Natural killer cell (primary cell): ENCODE measurements at regions not wholly inside any gene's neighbourhood (a gene's known extent, or its start where the extent isn't known, plus 50 kb on each side); places are given as distances from the start of the nearest gene placed in this dataset.
A peak's percentile ranks its signal among the peaks of the same experiment; 100 is the strongest.
"Not testable (repeated sequence)": the region's sequence is repeated elsewhere in the genome, so short reads cannot be mapped to it uniquely, and the experiment has no call there.

Experiments used
- ATAC-seq, 3 donors: fragments of 150-1000 bp in 2 of 3; fragments of 200-7000 bp in 1 of 3; cut with Tn5 transposase; 1 replicate in 1 of 3; 2 replicates in 2 of 3; pipeline ENCODE4 v1.10.0; 2021; ENCODE audit warnings: mild to moderate bottlenecking in 2 of 3, moderate library complexity in 2 of 3
- DNase-seq, 2 donors: peaks; one replicate each; pipeline versions ENCODE4 v3.0.0 to v3.0.0-alpha.2; 2013 to 2021; ENCODE audit warnings: mixed read lengths in 1 of 2
- H3K27ac ChIP-seq: one replicate; pipeline ENCODE4 v1.5.1; 2013; ENCODE audit warnings: mild to moderate bottlenecking, low read length
- H3K27me3 ChIP-seq: one replicate; pipeline ENCODE4 v1.6.1; 2013; ENCODE audit warnings: low read length; ENCODE audit not compliant: control insufficient read depth, insufficient read depth
- H3K36me3 ChIP-seq: one replicate; pipeline ENCODE4 v1.6.1; 2013; ENCODE audit warnings: low read length; ENCODE audit not compliant: control insufficient read depth, insufficient read depth
- H3K4me1 ChIP-seq: one replicate; pipeline ENCODE4 v1.6.1; 2013; ENCODE audit warnings: low read length; ENCODE audit not compliant: control insufficient read depth, insufficient read depth
- H3K4me3 ChIP-seq: one replicate; pipeline ENCODE4 v1.5.1; 2013; ENCODE audit warnings: low read length
- H3K9me3 ChIP-seq: one replicate; pipeline ENCODE4 v1.6.1; 2013; ENCODE audit warnings: low read length; ENCODE audit not compliant: control insufficient read depth, insufficient read depth
- H3K27ac Mint-ChIP-seq, 2 donors: one replicate each; pipeline ENCODE4 v1.8.0; 2022; ENCODE audit warnings: mild to moderate bottlenecking in 2 of 2, mixed read lengths in 2 of 2, moderate library complexity in 1 of 2
- H3K27me3 Mint-ChIP-seq, 2 donors: one replicate each; pipeline ENCODE4 v1.8.0; 2022; ENCODE audit warnings: low read depth in 2 of 2, mixed read lengths in 2 of 2
- H3K36me3 Mint-ChIP-seq: one replicate; pipeline ENCODE4 v1.8.0; 2022; ENCODE audit warnings: mixed read lengths
- H3K4me1 Mint-ChIP-seq, 2 donors: one replicate each; pipeline ENCODE4 v1.8.0; 2022; ENCODE audit warnings: mixed read lengths in 2 of 2
- H3K4me3 Mint-ChIP-seq: one replicate; pipeline ENCODE4 v1.8.0; 2022; ENCODE audit warnings: mild to moderate bottlenecking, moderate library complexity, mixed read lengths
- H3K9me3 Mint-ChIP-seq, 2 donors: one replicate each; pipeline ENCODE4 v1.8.0; 2022; ENCODE audit warnings: mixed read lengths in 2 of 2
- WGBS: methylation state at CpG from one replicate; pipeline ENCODE4 v1.1.7; 2013; ENCODE audit warnings: missing lambda C conversion rate; ENCODE audit not compliant: insufficient coverage; 5-methylcytosine and 5-hydroxymethylcytosine counted together
- intact Hi-C: fragments of 100-400 bp; cut with micrococcal nuclease; formaldehyde crosslinking; loops from one replicate; pipeline ENCODE4 v1.14.2; 2022
- TF ChIP-seq, protein P1 (sequence below): fragments of 200-600 bp; IDR thresholded peaks from one replicate; pipeline ENCODE4 v1.8.0; 2022; ENCODE audit warnings: antibody characterized with exemption

- H3K27me3 Mint-ChIP-seq, result peaks cover 20 to 39% of the 10 kb centered on the region in 2 donors
- no peak overlapping the region for H3K4me3 Mint-ChIP-seq
- no peaks in the 10 kb centered on the region for H3K27me3 ChIP-seq
- DNase-seq, result peak in 1 of 2 donors; percentile 71
- no peaks in the 10 kb centered on the region for H3K9me3 ChIP-seq
- H3K4me1 ChIP-seq, result no peaks in the 10 kb centered on the region
- 57% methylated on average over 4 of the region's 5 CpGs for WGBS
- peak; percentile 52 to 72 (median 67) for ATAC-seq
- no peak overlapping the region for H3K27ac ChIP-seq
- intact Hi-C loops, result no loop called here
- no peak overlapping the region for H3K27ac Mint-ChIP-seq
- H3K36me3 ChIP-seq, result no peaks in the 10 kb centered on the region
- H3K4me1 Mint-ChIP-seq, result no peaks in the 10 kb centered on the region
- no peak overlapping the region for H3K4me3 ChIP-seq
- H3K36me3 Mint-ChIP-seq, result no peaks in the 10 kb centered on the region
- no peaks in the 10 kb centered on the region for H3K9me3 Mint-ChIP-seq
- TF ChIP-seq, protein P1, sequence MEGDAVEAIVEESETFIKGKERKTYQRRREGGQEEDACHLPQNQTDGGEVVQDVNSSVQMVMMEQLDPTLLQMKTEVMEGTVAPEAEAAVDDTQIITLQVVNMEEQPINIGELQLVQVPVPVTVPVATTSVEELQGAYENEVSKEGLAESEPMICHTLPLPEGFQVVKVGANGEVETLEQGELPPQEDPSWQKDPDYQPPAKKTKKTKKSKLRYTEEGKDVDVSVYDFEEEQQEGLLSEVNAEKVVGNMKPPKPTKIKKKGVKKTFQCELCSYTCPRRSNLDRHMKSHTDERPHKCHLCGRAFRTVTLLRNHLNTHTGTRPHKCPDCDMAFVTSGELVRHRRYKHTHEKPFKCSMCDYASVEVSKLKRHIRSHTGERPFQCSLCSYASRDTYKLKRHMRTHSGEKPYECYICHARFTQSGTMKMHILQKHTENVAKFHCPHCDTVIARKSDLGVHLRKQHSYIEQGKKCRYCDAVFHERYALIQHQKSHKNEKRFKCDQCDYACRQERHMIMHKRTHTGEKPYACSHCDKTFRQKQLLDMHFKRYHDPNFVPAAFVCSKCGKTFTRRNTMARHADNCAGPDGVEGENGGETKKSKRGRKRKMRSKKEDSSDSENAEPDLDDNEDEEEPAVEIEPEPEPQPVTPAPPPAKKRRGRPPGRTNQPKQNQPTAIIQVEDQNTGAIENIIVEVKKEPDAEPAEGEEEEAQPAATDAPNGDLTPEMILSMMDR, result peak; percentile 56
These were observed 94.7 kb upstream of the OR4E1 start for GRCh38 chr14:21768116-21768874.

- H3K36me3 Mint-ChIP-seq, H3K4me3 Mint-ChIP-seq, ATAC-seq, H3K4me3 ChIP-seq, H3K4me1 ChIP-seq, H3K4me1 Mint-ChIP-seq, H3K27ac Mint-ChIP-seq, H3K27ac ChIP-seq, DNase-seq, H3K36me3 ChIP-seq, intact Hi-C loops, H3K27me3 ChIP-seq, H3K9me3 Mint-ChIP-seq, H3K9me3 ChIP-seq: not testable (repeated sequence)
- peaks cover 28 to 44% of the 10 kb centered on the region in 2 donors for H3K27me3 Mint-ChIP-seq
- WGBS, result 70% methylated on average over 6 of the region's 6 CpGs
These were observed 86.7 kb upstream of the OR4E1 start for GRCh38 chr14:21760360-21760759.

- TF ChIP-seq, protein P1, result no peak
- H3K4me3 Mint-ChIP-seq, result no peak overlapping the region
- WGBS, result 72% methylated on average over 2 of the region's 5 CpGs
- intact Hi-C loops, result no loop called here
- no peaks in the 10 kb centered on the region for H3K36me3 ChIP-seq
- no peaks in the 10 kb centered on the region for H3K27me3 ChIP-seq
- no peak overlapping the region for H3K27ac ChIP-seq
- H3K9me3 Mint-ChIP-seq, result no peaks in the 10 kb centered on the region
- no peak overlapping the region for H3K4me3 ChIP-seq
- H3K36me3 Mint-ChIP-seq, result no peaks in the 10 kb centered on the region
- peaks cover 6% of the 10 kb centered on the region in 2 donors for H3K4me1 Mint-ChIP-seq
- H3K27me3 Mint-ChIP-seq, result peaks cover 18 to 53% of the 10 kb centered on the region in 2 donors
- H3K27ac Mint-ChIP-seq, result no peak overlapping the region
- no peaks in the 10 kb centered on the region for H3K9me3 ChIP-seq
- no peaks in the 10 kb centered on the region for H3K4me1 ChIP-seq
- DNase-seq (peak in 1 of 2 donors; percentile 35), ATAC-seq (no peak)
These were observed 75.8 kb upstream of the OR4E1 start for GRCh38 chr14:21749306-21749868.

- Mint-ChIP-seq H3K9me3 (no peaks in the 10 kb centered on the region), H3K4me1 (peaks cover 6% of the 10 kb centered on the region in 2 donors), H3K4me3 (no peak overlapping the region), H3K27me3 (peaks cover 18 to 54% of the 10 kb centered on the region in 2 donors), H3K36me3 (no peaks in the 10 kb centered on the region), H3K27ac (no peak overlapping the region)
- TF ChIP-seq, protein P1, result peak; percentile 21
- intact Hi-C loops, result no loop called here
- DNase-seq (peak in 1 of 2 donors; percentile 75), ATAC-seq (peak in 2 of 3 donors; percentile 52 to 73)
- Histone ChIP-seq H3K4me1 (no peaks in the 10 kb centered on the region), H3K9me3 (no peaks in the 10 kb centered on the region), H3K27me3 (peaks cover 2% of the 10 kb centered on the region), H3K36me3 (no peaks in the 10 kb centered on the region), H3K27ac (no peak overlapping the region), H3K4me3 (no peak overlapping the region)
- 0% methylated on average over 5 of the region's 5 CpGs for WGBS
These were observed 75.3 kb upstream of the OR4E1 start for GRCh38 chr14:21748869-21749303.
